ENCODE measurements at regions not wholly inside any gene's neighbourhood (a gene's known extent, or its start where the extent isn't known, plus 50 kb on each side); places are given as distances from the start of the nearest gene placed in this dataset.

DNA sequence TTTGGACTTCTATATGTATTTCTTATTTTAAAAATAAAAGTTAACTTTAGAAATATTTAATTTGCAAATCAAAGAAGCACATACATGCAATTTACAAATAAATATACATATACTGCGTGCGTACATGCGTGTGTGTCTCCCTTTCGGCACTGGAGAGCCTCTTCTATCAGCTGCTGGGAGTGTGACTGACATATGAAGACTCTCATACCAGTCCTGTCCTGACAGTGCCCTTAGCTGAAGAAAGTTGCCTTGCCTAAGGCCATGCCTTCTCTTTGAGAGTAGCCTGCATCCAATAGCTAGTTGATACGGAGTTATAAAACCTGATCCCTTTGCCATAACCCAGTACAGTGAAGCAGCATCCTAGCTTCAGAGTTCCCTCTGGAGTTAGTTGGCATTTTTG lies 282.4 kb upstream of the NEGR1 start:
- H3K4me3 ChIP-seq (ENCODE audit: low read length), result no peak overlapping the region
- no peak for TF ChIP-seq CTCF (IDR thresholded peaks at IDR 0.05)
- H3K27ac ChIP-seq (ENCODE audit: low read length), result no peak overlapping the region
- no peak overlapping the region for H3K27ac Mint-ChIP-seq
- peaks cover 0 to 3% of the 10 kb centered on the region in 2 donors for H3K9me3 Mint-ChIP-seq
- DNase-seq (no peak), ATAC-seq (no peak)
- no peaks in the 10 kb centered on the region for H3K4me1 ChIP-seq (ENCODE audit: control insufficient read depth, insufficient read depth, low read length)
- intact Hi-C loops (cut with micrococcal nuclease), result no loop called here
- H3K36me3 ChIP-seq (ENCODE audit: control insufficient read depth, insufficient read depth, low read length), result no peaks in the 10 kb centered on the region
- no peaks in the 10 kb centered on the region for H3K9me3 ChIP-seq (ENCODE audit: control insufficient read depth, insufficient read depth, low read length)
- H3K27me3 Mint-ChIP-seq (ENCODE audit: low read depth in 2 of 2), result no peaks in the 10 kb centered on the region
- no peaks in the 10 kb centered on the region for H3K4me1 Mint-ChIP-seq
- 94% methylated on average over 5 of the region's 5 CpGs for WGBS (ENCODE audit: insufficient coverage)
- H3K4me3 Mint-ChIP-seq, result no peak overlapping the region
- no peaks in the 10 kb centered on the region for H3K27me3 ChIP-seq (ENCODE audit: control insufficient read depth, insufficient read depth, low read length)
- no peaks in the 10 kb centered on the region for H3K36me3 Mint-ChIP-seq

DNA sequence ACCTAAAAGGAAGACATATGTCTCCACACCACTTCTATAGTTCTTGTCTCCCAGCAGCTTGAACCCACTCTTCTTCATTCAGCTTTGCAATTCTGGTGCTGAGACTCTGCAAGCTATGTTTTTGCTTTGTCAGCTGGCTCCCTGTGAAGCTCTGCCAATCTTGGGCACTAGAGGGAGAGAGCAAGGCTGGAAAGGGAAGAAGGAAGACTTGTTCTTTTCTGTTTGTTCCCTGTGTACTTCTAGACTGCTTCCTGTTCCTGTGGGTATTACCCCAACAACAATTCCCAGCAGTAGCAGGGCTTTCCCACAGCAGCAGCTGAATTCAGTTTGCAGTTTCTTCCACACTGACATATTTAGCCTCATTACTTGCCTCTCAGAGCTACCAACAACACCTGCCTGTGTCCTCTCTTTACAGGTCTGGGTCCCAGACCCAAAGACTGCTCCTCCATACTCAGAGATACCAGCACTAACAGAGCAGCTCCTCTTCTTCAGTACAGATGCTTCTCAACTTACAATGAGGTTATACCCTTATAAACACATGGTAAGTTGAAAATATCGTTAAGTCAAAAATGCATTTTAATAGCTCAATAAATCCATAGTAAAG lies 275.2 kb upstream of the NEGR1 start:
- no peak overlapping the region for H3K27ac Mint-ChIP-seq
- H3K4me3 Mint-ChIP-seq, result no peak overlapping the region
- ATAC-seq (no peak), DNase-seq (no peak)
- H3K9me3 Mint-ChIP-seq, result peaks cover 0 to 5% of the 10 kb centered on the region in 2 donors
- Histone ChIP-seq H3K9me3 (ENCODE audit: control insufficient read depth, insufficient read depth, low read length) (no peaks in the 10 kb centered on the region), H3K4me1 (ENCODE audit: control insufficient read depth, insufficient read depth, low read length) (no peaks in the 10 kb centered on the region), H3K36me3 (ENCODE audit: control insufficient read depth, insufficient read depth, low read length) (no peaks in the 10 kb centered on the region), H3K27me3 (ENCODE audit: control insufficient read depth, insufficient read depth, low read length) (no peaks in the 10 kb centered on the region), H3K27ac (ENCODE audit: low read length) (no peak overlapping the region), H3K4me3 (ENCODE audit: low read length) (no peak overlapping the region)
- intact Hi-C loops (cut with micrococcal nuclease), result no loop called here
- TF ChIP-seq CTCF (IDR thresholded peaks at IDR 0.05), result no peak
- no peaks in the 10 kb centered on the region for H3K36me3 Mint-ChIP-seq
- H3K27me3 Mint-ChIP-seq (ENCODE audit: low read depth in 2 of 2), result no peaks in the 10 kb centered on the region
- WGBS (ENCODE audit: insufficient coverage), result no CpG with 5 or more reads among the region's 1 CpG
- H3K4me1 Mint-ChIP-seq, result no peaks in the 10 kb centered on the region

DNA sequence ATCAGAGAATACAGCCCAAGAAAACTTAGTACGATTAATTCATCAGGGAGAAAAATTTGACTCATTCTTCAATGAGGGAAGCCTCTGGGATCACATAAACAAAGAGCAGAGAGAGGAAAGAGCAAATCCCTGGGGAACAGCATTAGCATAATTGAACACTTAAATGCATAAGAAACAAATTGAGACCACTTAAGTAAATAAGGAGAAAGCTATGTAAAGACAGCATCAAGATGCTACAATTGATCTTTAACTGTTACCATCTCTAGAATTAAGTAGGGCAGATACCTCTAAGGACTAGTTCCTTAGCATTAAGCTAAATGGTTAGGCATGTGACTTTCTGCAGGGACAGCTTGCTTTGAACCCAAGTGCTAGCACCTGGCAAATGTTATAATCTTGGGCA lies 265.1 kb upstream of the NEGR1 start:
- DNase-seq, result no peak
- H3K4me1 ChIP-seq (ENCODE audit: control insufficient read depth, insufficient read depth, low read length), result no peaks in the 10 kb centered on the region
- Mint-ChIP-seq H3K27me3 (ENCODE audit: low read depth in 2 of 2) (no peaks in the 10 kb centered on the region), H3K36me3 (peaks cover 6% of the 10 kb centered on the region), H3K27ac (no peak overlapping the region), H3K9me3 (peaks cover 2 to 7% of the 10 kb centered on the region in 2 donors), H3K4me1 (no peaks in the 10 kb centered on the region), H3K4me3 (no peak overlapping the region)
- WGBS (ENCODE audit: insufficient coverage), result 100% methylated on average over 1 of the region's 1 CpG
- no peak overlapping the region for H3K4me3 ChIP-seq (ENCODE audit: low read length)
- no peak overlapping the region for H3K27ac ChIP-seq (ENCODE audit: low read length)
- intact Hi-C loops (cut with micrococcal nuclease), result no loop called here
- no peak for TF ChIP-seq CTCF (IDR thresholded peaks at IDR 0.05)
- ATAC-seq, result no peak
- H3K9me3 ChIP-seq (ENCODE audit: control insufficient read depth, insufficient read depth, low read length), result no peaks in the 10 kb centered on the region
- no peaks in the 10 kb centered on the region for H3K36me3 ChIP-seq (ENCODE audit: control insufficient read depth, insufficient read depth, low read length)
- H3K27me3 ChIP-seq (ENCODE audit: control insufficient read depth, insufficient read depth, low read length), result no peaks in the 10 kb centered on the region

GRCh38 chr1:72540674-72541073 lies 258.3 kb upstream of the NEGR1 start:
- Histone ChIP-seq H3K36me3 (ENCODE audit: control insufficient read depth, insufficient read depth, low read length) (no peaks in the 10 kb centered on the region), H3K27ac (ENCODE audit: low read length) (no peak overlapping the region), H3K27me3 (ENCODE audit: control insufficient read depth, insufficient read depth, low read length) (no peaks in the 10 kb centered on the region), H3K9me3 (ENCODE audit: control insufficient read depth, insufficient read depth, low read length) (peaks cover 8% of the 10 kb centered on the region), H3K4me1 (ENCODE audit: control insufficient read depth, insufficient read depth, low read length) (no peaks in the 10 kb centered on the region), H3K4me3 (ENCODE audit: low read length) (no peak overlapping the region)
- ATAC-seq (no peak), DNase-seq (no peak)
- no peak for TF ChIP-seq CTCF (IDR thresholded peaks at IDR 0.05)
- peaks cover 2 to 4% of the 10 kb centered on the region in 2 donors for H3K9me3 Mint-ChIP-seq
- H3K36me3 Mint-ChIP-seq, result no peaks in the 10 kb centered on the region
- H3K4me1 Mint-ChIP-seq, result no peaks in the 10 kb centered on the region
- WGBS (ENCODE audit: insufficient coverage), result 79% methylated on average over 4 of the region's 4 CpGs
- no peak overlapping the region for H3K4me3 Mint-ChIP-seq
- H3K27ac Mint-ChIP-seq, result no peak overlapping the region
- H3K27me3 Mint-ChIP-seq (ENCODE audit: low read depth in 2 of 2), result no peaks in the 10 kb centered on the region
- intact Hi-C loops (cut with micrococcal nuclease), result no loop called here

Data from natural killer cell (primary cell).